CD14-positive monocyte (primary cell): ENCODE measurements at regions not wholly inside any gene's neighbourhood (a gene's known extent, or its start where the extent isn't known, plus 50 kb on each side); places are given as distances from the start of the nearest gene placed in this dataset.
"Not testable (repeated sequence)": the region's sequence is repeated elsewhere in the genome, so short reads cannot be mapped to it uniquely, and the experiment has no call there.

Experiments
- DNase-seq, 3 donors: peaks; one replicate each; pipeline ENCODE4 v3.0.0-alpha.2; 2011 to 2022
- H2AFZ ChIP-seq: 2 replicates; pipeline ENCODE4 v1.6.0; 2012; ENCODE audit warnings: mild to moderate bottlenecking, low read depth, low read length, inconsistent platforms; ENCODE audit not compliant: insufficient read depth, poor library complexity, severe bottlenecking
- H3K27ac ChIP-seq, 2 donors: 1 replicate in 1 of 2; 2 replicates in 1 of 2; pipeline ENCODE4 v1.5.1; 2012 to 2013; ENCODE audit warnings: low read length in 2 of 2, control low read depth in 1 of 2, inconsistent platforms in 1 of 2, low read depth in 1 of 2, mild to moderate bottlenecking in 1 of 2
- H3K27me3 ChIP-seq, 2 donors: one replicate each; pipeline versions ENCODE4 v1.6.0 to v1.6.1; 2011 to 2013; ENCODE audit warnings: low read length in 2 of 2; ENCODE audit not compliant: control insufficient read depth in 2 of 2, insufficient read depth in 2 of 2
- H3K36me3 ChIP-seq, 2 donors: replicated peaks in 1 of 2; 1 replicate in 1 of 2; 2 replicates in 1 of 2; pipeline versions ENCODE4 v1.5.1 to v1.6.1; 2012 to 2013; ENCODE audit warnings: low read length in 2 of 2, control low read depth in 1 of 2, inconsistent platforms in 1 of 2, mild to moderate bottlenecking in 1 of 2; ENCODE audit not compliant: insufficient read depth in 2 of 2, control insufficient read depth in 1 of 2
- H3K4me1 ChIP-seq, 2 donors: 1 replicate in 1 of 2; 2 replicates in 1 of 2; pipeline versions ENCODE4 v1.5.1 to v1.6.1; 2012 to 2013; ENCODE audit warnings: low read length in 2 of 2, control low read depth in 1 of 2, inconsistent platforms in 1 of 2, mild to moderate bottlenecking in 1 of 2, moderate library complexity in 1 of 2; ENCODE audit not compliant: insufficient read depth in 2 of 2, control insufficient read depth in 1 of 2
- H3K4me2 ChIP-seq: replicated peaks from 2 replicates; pipeline ENCODE3; 2012; ENCODE audit warnings: low read length, moderate library complexity, mild to moderate bottlenecking; ENCODE audit not compliant: poor library complexity, severe bottlenecking; ENCODE audit errors: extremely low read depth
- H3K4me3 ChIP-seq, 3 experiments: fragments of 200-600 bp in 1 of 3; sonication (generic) in 1 of 3; replicated peaks in 1 of 3; 1 replicate in 2 of 3; 2 replicates in 1 of 3; pipeline ENCODE4 v1.5.1; 2011 to 2013; ENCODE audit warnings: low read length in 3 of 3, mild to moderate bottlenecking in 3 of 3, control low read depth in 2 of 3, low read depth in 2 of 3, inconsistent platforms in 1 of 3, moderate library complexity in 1 of 3
- H3K79me2 ChIP-seq: 2 replicates; pipeline ENCODE4 v1.6.0; 2012; ENCODE audit warnings: mild to moderate bottlenecking, control low read depth, inconsistent platforms, low read length, moderate library complexity; ENCODE audit not compliant: insufficient read depth
- H3K9ac ChIP-seq: 2 replicates; pipeline ENCODE4 v1.6.0; 2017; ENCODE audit warnings: low read length, mild to moderate bottlenecking; ENCODE audit not compliant: insufficient read depth, poor library complexity, severe bottlenecking
- H3K9me3 ChIP-seq, 2 donors: replicated peaks in 1 of 2; 1 replicate in 1 of 2; 2 replicates in 1 of 2; pipeline versions ENCODE4 v1.5.1 to v1.6.1; 2012 to 2013; ENCODE audit warnings: low read length in 2 of 2, control low read depth in 1 of 2; ENCODE audit not compliant: control insufficient read depth in 1 of 2, insufficient read depth in 1 of 2
- H4K20me1 ChIP-seq: 2 replicates; pipeline ENCODE4 v1.6.0; 2012; ENCODE audit warnings: mild to moderate bottlenecking, low read length, control low read depth, moderate library complexity; ENCODE audit not compliant: insufficient read depth
- H3K27ac Mint-ChIP-seq, 7 donors: one replicate each; pipeline ENCODE4 v1.8.0; 2020; ENCODE audit warnings: mild to moderate bottlenecking in 7 of 7, mixed read lengths in 7 of 7, moderate library complexity in 6 of 7, inconsistent platforms in 2 of 7
- H3K27me3 Mint-ChIP-seq, 3 donors: one replicate each; pipeline ENCODE4 v1.8.0; 2021 to 2022; ENCODE audit warnings: low read depth in 3 of 3, mild to moderate bottlenecking in 3 of 3, mixed read lengths in 3 of 3, moderate library complexity in 3 of 3, inconsistent platforms in 1 of 3
- H3K36me3 Mint-ChIP-seq, 2 donors: one replicate each; pipeline ENCODE4 v1.8.0; 2020; ENCODE audit warnings: mixed read lengths in 2 of 2, inconsistent platforms in 1 of 2, mild to moderate bottlenecking in 1 of 2
- H3K4me1 Mint-ChIP-seq: one replicate; pipeline ENCODE4 v1.8.0; 2020; ENCODE audit warnings: mild to moderate bottlenecking, mixed read lengths
- H3K4me3 Mint-ChIP-seq, 2 donors: one replicate each; pipeline ENCODE4 v1.8.0; 2020; ENCODE audit warnings: mild to moderate bottlenecking in 2 of 2, mixed read lengths in 2 of 2, moderate library complexity in 1 of 2
- H3K9me3 Mint-ChIP-seq, 7 donors: one replicate each; pipeline ENCODE4 v1.8.0; 2020 to 2022; ENCODE audit warnings: mixed read lengths in 7 of 7, mild to moderate bottlenecking in 6 of 7, moderate library complexity in 6 of 7, inconsistent platforms in 2 of 7
- WGBS: methylation state at CpG from one replicate; pipeline ENCODE4 v1.1.5; 2013; ENCODE audit warnings: missing lambda C conversion rate; ENCODE audit not compliant: insufficient coverage; 5-methylcytosine and 5-hydroxymethylcytosine counted together
- intact Hi-C, 2 donors: fragments of 100-400 bp; cut with micrococcal nuclease; formaldehyde crosslinking; loops; one replicate each; pipeline versions ENCODE4 v1.15.0 to v1.15.1; 2023
- TF ChIP-seq, protein P1 (sequence below): fragments of 200-600 bp; IDR thresholded peaks from one replicate; pipeline ENCODE4 v1.8.0; 2022; ENCODE audit warnings: antibody characterized with exemption, mild to moderate bottlenecking

DNA sequence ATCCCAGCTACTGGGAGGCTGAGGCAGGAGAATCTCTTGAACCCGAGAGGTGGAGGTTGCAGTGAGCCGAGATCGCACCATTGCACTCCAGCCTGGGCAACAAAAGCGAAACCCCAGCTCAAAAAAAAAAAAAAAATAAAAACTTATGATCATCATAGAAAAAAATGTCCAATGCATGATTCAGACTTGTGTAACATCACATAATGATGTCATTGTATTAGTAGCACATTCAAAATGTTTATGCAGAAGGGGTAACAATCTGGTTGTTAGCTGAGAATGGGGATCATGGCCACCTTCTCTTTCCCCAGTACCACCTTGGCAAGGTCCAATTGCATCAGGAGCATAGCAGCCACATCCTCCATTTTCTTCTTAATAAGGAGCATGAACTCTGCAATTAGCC is 137.6 kb upstream of the MARCKS start:
- Histone ChIP-seq H3K9me3 (no peaks in the 10 kb centered on the region), H3K4me2 (no peak overlapping the region), H3K9ac (no peak overlapping the region), H2AFZ (no peak overlapping the region), H3K27ac (peak overlapping the region in 1 of 2 donors; percentile 48), H3K4me1 (peaks cover 6 to 24% of the 10 kb centered on the region in 2 donors), H4K20me1 (no peaks in the 10 kb centered on the region), H3K79me2 (no peaks in the 10 kb centered on the region), H3K36me3 (no peaks in the 10 kb centered on the region), H3K4me3 (no peak overlapping the region), H3K27me3 (no peaks in the 10 kb centered on the region)
- peak; percentile 45 to 75 (median 54) for DNase-seq
- intact Hi-C loops = no loop called here
- no CpG with 5 or more reads among the region's 4 CpGs for WGBS
- Mint-ChIP-seq H3K36me3 (no peaks in the 10 kb centered on the region), H3K27me3 (peaks cover 0 to 4% (median 3%) of the 10 kb centered on the region in 3 donors), H3K4me1 (peaks cover 25% of the 10 kb centered on the region), H3K27ac (peak overlapping the region; percentile 46 to 87 (median 78)), H3K9me3 (peaks cover 0 to 2% (median 0%) of the 10 kb centered on the region in 7 donors), H3K4me3 (no peak overlapping the region)
- TF ChIP-seq, protein P1, sequence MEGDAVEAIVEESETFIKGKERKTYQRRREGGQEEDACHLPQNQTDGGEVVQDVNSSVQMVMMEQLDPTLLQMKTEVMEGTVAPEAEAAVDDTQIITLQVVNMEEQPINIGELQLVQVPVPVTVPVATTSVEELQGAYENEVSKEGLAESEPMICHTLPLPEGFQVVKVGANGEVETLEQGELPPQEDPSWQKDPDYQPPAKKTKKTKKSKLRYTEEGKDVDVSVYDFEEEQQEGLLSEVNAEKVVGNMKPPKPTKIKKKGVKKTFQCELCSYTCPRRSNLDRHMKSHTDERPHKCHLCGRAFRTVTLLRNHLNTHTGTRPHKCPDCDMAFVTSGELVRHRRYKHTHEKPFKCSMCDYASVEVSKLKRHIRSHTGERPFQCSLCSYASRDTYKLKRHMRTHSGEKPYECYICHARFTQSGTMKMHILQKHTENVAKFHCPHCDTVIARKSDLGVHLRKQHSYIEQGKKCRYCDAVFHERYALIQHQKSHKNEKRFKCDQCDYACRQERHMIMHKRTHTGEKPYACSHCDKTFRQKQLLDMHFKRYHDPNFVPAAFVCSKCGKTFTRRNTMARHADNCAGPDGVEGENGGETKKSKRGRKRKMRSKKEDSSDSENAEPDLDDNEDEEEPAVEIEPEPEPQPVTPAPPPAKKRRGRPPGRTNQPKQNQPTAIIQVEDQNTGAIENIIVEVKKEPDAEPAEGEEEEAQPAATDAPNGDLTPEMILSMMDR = no peak

DNA sequence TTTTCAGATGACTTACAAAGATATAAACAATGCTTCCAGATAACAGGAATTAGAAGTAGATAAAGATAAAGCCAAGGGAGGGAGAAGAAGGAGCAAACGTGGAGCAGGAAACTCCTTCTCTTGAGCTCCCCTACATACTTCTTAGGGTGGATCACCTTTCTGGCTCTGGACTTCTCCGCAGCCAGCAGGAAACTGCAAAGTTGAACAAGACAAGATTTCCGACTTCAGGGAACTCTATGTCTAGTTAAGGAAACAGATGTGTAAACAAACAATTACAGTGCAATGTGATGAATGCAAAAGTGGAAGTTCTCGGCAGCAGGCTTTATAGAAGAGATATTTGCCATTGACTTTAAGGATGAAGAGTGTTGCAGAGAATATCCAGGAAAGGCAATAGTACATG is 134.0 kb upstream of the MARCKS start:
- H3K9me3 ChIP-seq = no peaks in the 10 kb centered on the region
- no peaks in the 10 kb centered on the region for H3K79me2 ChIP-seq
- no peaks in the 10 kb centered on the region for H3K36me3 Mint-ChIP-seq
- no peaks in the 10 kb centered on the region for H3K27me3 ChIP-seq
- no peak overlapping the region for H3K9ac ChIP-seq
- peak overlapping the region; percentile 57 for H2AFZ ChIP-seq
- H3K9me3 Mint-ChIP-seq = peaks cover 0 to 2% (median 0%) of the 10 kb centered on the region in 7 donors
- no peak for DNase-seq
- WGBS = 0% methylated on average over 1 of the region's 4 CpGs
- no peak overlapping the region for H3K27ac ChIP-seq
- TF ChIP-seq, protein P1 = no peak
- no peak overlapping the region for H3K4me3 ChIP-seq
- peaks cover 25% of the 10 kb centered on the region for H3K4me1 Mint-ChIP-seq
- H3K27me3 Mint-ChIP-seq = peaks cover 0 to 2% (median 0%) of the 10 kb centered on the region in 3 donors
- intact Hi-C loops = no loop called here
- no peak overlapping the region for H3K4me2 ChIP-seq
- H3K4me1 ChIP-seq = peaks cover 6 to 24% of the 10 kb centered on the region in 2 donors
- H3K27ac Mint-ChIP-seq = peak overlapping the region in 1 of 7 donors; percentile 14
- peak overlapping the region; percentile 13 to 50 for H3K4me3 Mint-ChIP-seq
- H3K36me3 ChIP-seq = no peaks in the 10 kb centered on the region
- no peaks in the 10 kb centered on the region for H4K20me1 ChIP-seq

DNA sequence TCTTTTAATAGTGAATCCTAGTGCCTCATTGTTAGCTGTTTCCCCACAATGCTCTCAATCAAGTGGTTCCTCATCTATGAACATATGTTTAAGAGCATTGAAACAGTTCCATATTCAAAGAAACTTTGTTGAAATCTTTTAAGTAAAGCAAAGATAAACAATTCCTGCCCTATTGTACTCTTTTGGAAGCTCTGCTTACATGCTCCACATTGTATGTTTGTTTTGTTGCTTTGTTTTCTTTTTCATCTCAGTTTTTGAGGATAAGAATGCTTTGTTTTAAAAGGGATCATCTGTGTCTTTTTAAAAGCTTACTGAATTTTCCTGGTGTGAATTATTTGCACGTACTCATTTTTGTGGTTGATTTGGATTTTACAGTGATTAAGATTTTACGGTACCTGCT is 132.2 kb upstream of the MARCKS start:
- H3K4me3 Mint-ChIP-seq, H3K4me2 ChIP-seq, H3K36me3 ChIP-seq, H3K27me3 Mint-ChIP-seq, H3K4me1 ChIP-seq, H3K27ac ChIP-seq, H3K9me3 Mint-ChIP-seq, H2AFZ ChIP-seq, H3K9me3 ChIP-seq, H3K4me1 Mint-ChIP-seq, H4K20me1 ChIP-seq, H3K79me2 ChIP-seq, H3K27me3 ChIP-seq, DNase-seq, intact Hi-C loops, H3K4me3 ChIP-seq, H3K36me3 Mint-ChIP-seq, H3K9ac ChIP-seq: not testable (repeated sequence)
- WGBS = 100% methylated on average over 1 of the region's 2 CpGs
- peak overlapping the region in 1 of 7 donors; percentile 14 for H3K27ac Mint-ChIP-seq
